ENCODE measurements at regions not wholly inside any gene's neighbourhood (a gene's known extent, or its start where the extent isn't known, plus 50 kb on each side); places are given as distances from the start of the nearest gene placed in this dataset.

- TF ChIP-seq CTCF (IDR thresholded peaks at IDR 0.05): no peak
- TF ChIP-seq EP300 (IDR thresholded peaks at IDR 0.05; ENCODE audit: borderline replicate concordance in 1 of 2, low read depth in 1 of 2, low read length in 1 of 2): no peak
- no peak for TF ChIP-seq MAX (IDR thresholded peaks at IDR 0.05; ENCODE audit: low read depth)
- TF ChIP-seq FOXM1 (IDR thresholded peaks at IDR 0.05; ENCODE audit: low read depth): no peak
- TF ChIP-seq SIN3A (IDR thresholded peaks at IDR 0.05; ENCODE audit: borderline replicate concordance, low read depth, low read length): no peak
- no peak for TF ChIP-seq GABPA (IDR thresholded peaks at IDR 0.05; ENCODE audit: low read depth)
- TF ChIP-seq YY1 (IDR thresholded peaks at IDR 0.05; ENCODE audit: low read depth): no peak
- no peak for TF ChIP-seq REST (IDR thresholded peaks at IDR 0.05; ENCODE audit: low read depth, low read length)
Measured at GRCh38 chr14:43200519-43200918, 1306.6 kb downstream of the FSCB start.

Data from SK-N-SH (cell line).